ENCODE measurements at regions not wholly inside any gene's neighbourhood (a gene's known extent, or its start where the extent isn't known, plus 50 kb on each side); places are given as distances from the start of the nearest gene placed in this dataset.

DNA sequence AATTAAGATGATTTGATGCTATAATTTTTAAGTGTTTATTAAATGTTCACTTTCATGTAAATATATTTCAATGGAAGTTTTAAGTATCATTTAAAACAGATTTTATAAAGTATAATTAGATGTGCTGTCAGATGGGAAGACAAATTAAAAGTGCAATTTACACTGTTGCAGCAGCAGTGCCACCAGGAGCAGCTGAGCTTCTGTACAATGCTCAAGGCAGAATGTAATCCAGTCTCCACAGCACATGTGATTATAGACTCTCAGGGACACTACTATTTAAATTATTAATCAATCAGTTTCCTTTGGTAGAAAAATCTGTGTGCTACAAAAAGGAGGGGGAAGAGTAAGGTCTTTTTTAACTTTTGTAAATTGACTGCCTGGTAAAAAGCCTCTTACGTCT lies 285.7 kb upstream of the USP15 start:
- ChIA-PET POLR2A (interaction anchor here (0.5 kb wide), 1 partner anchor 594 kb away, joined by 3 read pairs; no protein-coding TSS in a partner anchor), CTCF (ENCODE audit: unreplicated experiment) (no interaction called here)
- no peak for DNase-seq (ENCODE audit: low spot score)
- Histone ChIP-seq H3K36me3 (ENCODE audit: insufficient read depth, low read length) (no peaks in the 10 kb centered on the region), H3K79me2 (ENCODE audit: insufficient read depth, low read depth, low read length) (no peaks in the 10 kb centered on the region), H3K27ac (ENCODE audit: low read depth, low read length, poor library complexity, severe bottlenecking) (no peak overlapping the region), H3K9me2 (ENCODE audit: insufficient read depth, low read length) (no peaks in the 10 kb centered on the region), H3K9me3 (ENCODE audit: low read length) (no peaks in the 10 kb centered on the region), H3K4me1 (ENCODE audit: insufficient read depth, low read length, poor library complexity, severe bottlenecking) (no peaks in the 10 kb centered on the region), H2AFZ (ENCODE audit: low read length) (no peak overlapping the region), H3K4me3 (ENCODE audit: low read depth, low read length, poor library complexity, severe bottlenecking) (no peak overlapping the region), H4K20me1 (ENCODE audit: insufficient read depth, low read length) (no peaks in the 10 kb centered on the region), H3K4me2 (ENCODE audit: low read length) (no peak overlapping the region)
- intact Hi-C loops (cut with micrococcal nuclease; ENCODE audit: unreplicated experiment), result no loop called here
- no TSS peak for BruUV-seq (replicated peaks)
- TF ChIP-seq, protein P1, sequence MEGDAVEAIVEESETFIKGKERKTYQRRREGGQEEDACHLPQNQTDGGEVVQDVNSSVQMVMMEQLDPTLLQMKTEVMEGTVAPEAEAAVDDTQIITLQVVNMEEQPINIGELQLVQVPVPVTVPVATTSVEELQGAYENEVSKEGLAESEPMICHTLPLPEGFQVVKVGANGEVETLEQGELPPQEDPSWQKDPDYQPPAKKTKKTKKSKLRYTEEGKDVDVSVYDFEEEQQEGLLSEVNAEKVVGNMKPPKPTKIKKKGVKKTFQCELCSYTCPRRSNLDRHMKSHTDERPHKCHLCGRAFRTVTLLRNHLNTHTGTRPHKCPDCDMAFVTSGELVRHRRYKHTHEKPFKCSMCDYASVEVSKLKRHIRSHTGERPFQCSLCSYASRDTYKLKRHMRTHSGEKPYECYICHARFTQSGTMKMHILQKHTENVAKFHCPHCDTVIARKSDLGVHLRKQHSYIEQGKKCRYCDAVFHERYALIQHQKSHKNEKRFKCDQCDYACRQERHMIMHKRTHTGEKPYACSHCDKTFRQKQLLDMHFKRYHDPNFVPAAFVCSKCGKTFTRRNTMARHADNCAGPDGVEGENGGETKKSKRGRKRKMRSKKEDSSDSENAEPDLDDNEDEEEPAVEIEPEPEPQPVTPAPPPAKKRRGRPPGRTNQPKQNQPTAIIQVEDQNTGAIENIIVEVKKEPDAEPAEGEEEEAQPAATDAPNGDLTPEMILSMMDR (conservative IDR thresholded peaks at IDR 0.05; ENCODE audit: low read length), result no peak
- TF ChIP-seq EZH2phosphoT487 (IDR thresholded peaks at IDR 0.05; ENCODE audit: borderline replicate concordance, low read depth, low read length), result no peak

DNA sequence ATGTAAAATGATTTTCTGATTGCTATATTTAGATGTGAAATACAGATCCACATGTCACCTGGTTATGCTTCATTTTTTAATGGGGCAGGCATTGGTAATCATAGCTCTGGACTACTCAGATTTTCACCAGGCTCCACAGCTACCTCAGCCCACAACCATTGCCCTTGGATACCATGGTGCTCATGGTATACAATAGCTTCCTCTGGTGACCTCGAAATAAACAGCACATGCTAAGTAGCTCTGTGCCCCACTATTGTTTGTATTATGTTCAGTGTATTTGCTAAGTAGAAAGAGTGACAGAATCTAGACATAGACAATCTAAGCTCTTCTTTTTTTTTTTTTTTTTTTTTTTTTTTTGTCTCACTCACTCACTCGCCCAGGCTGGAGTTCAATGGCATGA lies 274.4 kb upstream of the USP15 start:
- no TSS peak for BruUV-seq (replicated peaks)
- intact Hi-C loops (cut with micrococcal nuclease; ENCODE audit: unreplicated experiment), result no loop called here
- no peak overlapping the region for H3K4me3 ChIP-seq (ENCODE audit: low read depth, low read length, poor library complexity, severe bottlenecking)
- no peak for DNase-seq (ENCODE audit: low spot score)
- no peak overlapping the region for H3K27ac ChIP-seq (ENCODE audit: low read depth, low read length, poor library complexity, severe bottlenecking)
- TF ChIP-seq, protein P1 (conservative IDR thresholded peaks at IDR 0.05; ENCODE audit: low read length), result no peak
- TF ChIP-seq EZH2phosphoT487 (IDR thresholded peaks at IDR 0.05; ENCODE audit: borderline replicate concordance, low read depth, low read length), result no peak
- ChIA-PET CTCF (ENCODE audit: unreplicated experiment) (no interaction called here), POLR2A (interaction anchor here (0.6 to 0.7 kb wide), 2 partner anchors 16 to 1320 kb away, joined by 3 read pairs; no protein-coding TSS in a partner anchor)
- no peaks in the 10 kb centered on the region for H3K36me3 ChIP-seq (ENCODE audit: insufficient read depth, low read length)
- H3K79me2 ChIP-seq (ENCODE audit: insufficient read depth, low read depth, low read length), result no peaks in the 10 kb centered on the region
- H3K4me2 ChIP-seq (ENCODE audit: low read length), result no peak overlapping the region
- no peak overlapping the region for H2AFZ ChIP-seq (ENCODE audit: low read length)
- H4K20me1 ChIP-seq (ENCODE audit: insufficient read depth, low read length), result no peaks in the 10 kb centered on the region
- H3K9me2 ChIP-seq (ENCODE audit: insufficient read depth, low read length), result no peaks in the 10 kb centered on the region
- no peaks in the 10 kb centered on the region for H3K4me1 ChIP-seq (ENCODE audit: insufficient read depth, low read length, poor library complexity, severe bottlenecking)
- H3K9me3 ChIP-seq (ENCODE audit: low read length), result no peaks in the 10 kb centered on the region

GRCh38 chr12:61987173-61987572 lies 273.0 kb upstream of the USP15 start:
- no peaks in the 10 kb centered on the region for H4K20me1 ChIP-seq (ENCODE audit: insufficient read depth, low read length)
- no peak overlapping the region for H3K4me2 ChIP-seq (ENCODE audit: low read length)
- intact Hi-C loops (cut with micrococcal nuclease; ENCODE audit: unreplicated experiment), result no loop called here
- no peak overlapping the region for H2AFZ ChIP-seq (ENCODE audit: low read length)
- H3K79me2 ChIP-seq (ENCODE audit: insufficient read depth, low read depth, low read length), result no peaks in the 10 kb centered on the region
- H3K9me3 ChIP-seq (ENCODE audit: low read length), result no peaks in the 10 kb centered on the region
- no peak for DNase-seq (ENCODE audit: low spot score)
- no peaks in the 10 kb centered on the region for H3K9me2 ChIP-seq (ENCODE audit: insufficient read depth, low read length)
- ChIA-PET CTCF (ENCODE audit: unreplicated experiment) (no interaction called here), POLR2A (no interaction called here)
- no TSS peak for BruUV-seq (replicated peaks)
- no peaks in the 10 kb centered on the region for H3K4me1 ChIP-seq (ENCODE audit: insufficient read depth, low read length, poor library complexity, severe bottlenecking)
- no peak overlapping the region for H3K4me3 ChIP-seq (ENCODE audit: low read depth, low read length, poor library complexity, severe bottlenecking)
- no peaks in the 10 kb centered on the region for H3K36me3 ChIP-seq (ENCODE audit: insufficient read depth, low read length)
- TF ChIP-seq EZH2phosphoT487 (IDR thresholded peaks at IDR 0.05; ENCODE audit: borderline replicate concordance, low read depth, low read length), result no peak
- TF ChIP-seq, protein P1 (conservative IDR thresholded peaks at IDR 0.05; ENCODE audit: low read length), result no peak
- no peak overlapping the region for H3K27ac ChIP-seq (ENCODE audit: low read depth, low read length, poor library complexity, severe bottlenecking)

Data from OCI-LY7 (cell line).